NCI-H1105 (cell line): ENCODE measurements at regions not wholly inside any gene's neighbourhood (a gene's known extent, or its start where the extent isn't known, plus 50 kb on each side); places are given as distances from the start of the nearest gene placed in this dataset.

Experiments used
- DNase-seq: peaks from one replicate; lab custom pipeline; 2025; lab: John Stamatoyannopoulos, UW

- no peak for DNase-seq
Observed at GRCh38 chr6:133631421-133631820, 257.5 kb upstream of the TCF21 start.

- DNase-seq = no peak
Observed at GRCh38 chr6:133632206-133632605, 256.7 kb upstream of the TCF21 start.

- no peak for DNase-seq
Observed at GRCh38 chr6:133632906-133633305, 256.0 kb upstream of the TCF21 start.

GRCh38 chr6:133634474-133634873 is 254.4 kb upstream of the TCF21 start:
- no peak for DNase-seq

- DNase-seq = no peak
Observed at GRCh38 chr6:133635447-133635846, 253.5 kb upstream of the TCF21 start.

- DNase-seq = no peak
Observed at GRCh38 chr6:133637436-133637835, 251.5 kb upstream of the TCF21 start.

- DNase-seq = no peak
Observed at GRCh38 chr6:133637874-133638273, 251.0 kb upstream of the TCF21 start.

- DNase-seq = no peak
Observed at GRCh38 chr6:133641104-133641503, 247.8 kb upstream of the TCF21 start.

- no peak for DNase-seq
Observed at GRCh38 chr6:133644548-133644891, 244.4 kb upstream of the TCF21 start.

- no peak for DNase-seq
Observed at GRCh38 chr6:133644892-133645619, 243.9 kb upstream of the TCF21 start.

GRCh38 chr6:133645966-133646740 is 242.8 kb upstream of the TCF21 start:
- no peak for DNase-seq

GRCh38 chr6:133648581-133648980 is 240.3 kb upstream of the TCF21 start:
- no peak for DNase-seq

GRCh38 chr6:133671376-133671775 is 217.5 kb upstream of the TCF21 start:
- DNase-seq = no peak

GRCh38 chr6:133673056-133673455 is 215.9 kb upstream of the TCF21 start:
- no peak for DNase-seq

- no peak for DNase-seq
Observed at GRCh38 chr6:133674661-133675060, 214.3 kb upstream of the TCF21 start.

- no peak for DNase-seq
Observed at GRCh38 chr6:133680994-133681393, 207.9 kb upstream of the TCF21 start.

- no peak for DNase-seq
Observed at GRCh38 chr6:133681891-133682290, 207.0 kb upstream of the TCF21 start.

- DNase-seq = no peak
Observed at GRCh38 chr6:133682506-133683307, 206.2 kb upstream of the TCF21 start.

GRCh38 chr6:133683308-133683580 is 205.7 kb upstream of the TCF21 start:
- no peak for DNase-seq

- DNase-seq = no peak
Observed at GRCh38 chr6:133683606-133684005, 205.3 kb upstream of the TCF21 start.

- no peak for DNase-seq
Observed at GRCh38 chr6:133688705-133689492, 200.0 kb upstream of the TCF21 start.

- no peak for DNase-seq
Observed at GRCh38 chr6:133689863-133690262, 199.1 kb upstream of the TCF21 start.
